Renal cortex interstitium (tissue), 11 donors: ENCODE measurements at regions not wholly inside any gene's neighbourhood (a gene's known extent, or its start where the extent isn't known, plus 50 kb on each side); places are given as distances from the start of the nearest gene placed in this dataset.
"Not testable (repeated sequence)": the region's sequence is repeated elsewhere in the genome, so short reads cannot be mapped to it uniquely, and the experiment has no call there.

ENCODE experiments used
- DNase-seq, 11 donors: peaks; one replicate each; pipeline ENCODE4 v3.0.0-alpha.2; 2013; ENCODE audit warnings: low read depth in 9 of 11, low spot score in 4 of 11; ENCODE audit errors: extremely low read depth in 1 of 11

DNA sequence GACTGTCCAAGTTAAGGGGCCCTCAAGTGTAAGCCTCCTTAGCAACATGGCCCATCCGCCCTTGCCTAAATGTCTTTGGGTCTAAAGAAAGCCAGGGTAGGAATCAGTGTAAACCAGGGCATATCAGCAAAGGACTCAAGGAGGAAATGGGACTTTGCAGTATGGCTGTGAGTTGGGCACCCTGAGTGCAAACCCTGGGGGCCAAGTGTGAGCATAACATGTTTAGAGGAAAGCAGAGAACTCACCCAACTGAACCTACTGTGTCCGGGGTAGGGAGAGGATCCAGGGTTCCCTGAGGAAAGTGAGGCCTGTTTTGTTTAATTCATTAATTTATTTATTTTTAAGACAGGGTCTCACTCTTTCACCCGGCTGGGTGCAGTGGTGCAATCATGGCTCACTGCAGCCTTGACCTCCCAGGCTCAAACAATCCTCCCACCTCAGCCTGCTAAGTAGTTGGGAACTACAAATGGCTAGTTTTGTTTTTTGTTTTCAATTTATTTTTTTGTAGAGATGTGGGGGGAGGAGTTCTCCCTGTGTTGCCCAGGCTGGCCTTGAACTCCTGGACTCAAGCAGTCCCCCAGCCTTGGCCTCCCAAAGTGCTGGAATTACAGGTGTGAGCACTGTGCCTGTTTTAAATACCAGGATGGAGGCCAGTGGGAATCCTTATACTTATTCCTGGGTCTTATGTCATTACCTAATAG, 51.0 kb upstream of the ACTR3 start:
- no peak for DNase-seq

DNA sequence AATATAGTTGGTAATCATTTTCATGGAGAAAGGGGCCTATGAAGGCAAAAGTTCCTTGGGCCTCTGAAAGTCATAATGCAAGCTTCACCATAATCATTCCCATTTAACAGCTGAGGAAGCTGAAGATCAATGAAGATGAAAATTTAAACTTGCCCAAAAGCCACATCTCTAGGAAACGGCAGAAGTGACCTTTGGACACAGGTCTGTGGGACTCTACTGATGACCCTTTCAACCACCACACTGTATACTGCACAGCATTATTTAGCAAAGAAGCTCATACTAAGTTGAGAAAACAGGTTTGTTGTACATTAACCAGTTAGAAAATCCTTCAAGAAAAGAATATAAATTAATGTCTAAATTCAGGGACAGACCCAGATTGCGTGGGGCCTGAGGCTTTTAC, 51.6 kb upstream of the ACTR3 start:
- no peak for DNase-seq

DNA sequence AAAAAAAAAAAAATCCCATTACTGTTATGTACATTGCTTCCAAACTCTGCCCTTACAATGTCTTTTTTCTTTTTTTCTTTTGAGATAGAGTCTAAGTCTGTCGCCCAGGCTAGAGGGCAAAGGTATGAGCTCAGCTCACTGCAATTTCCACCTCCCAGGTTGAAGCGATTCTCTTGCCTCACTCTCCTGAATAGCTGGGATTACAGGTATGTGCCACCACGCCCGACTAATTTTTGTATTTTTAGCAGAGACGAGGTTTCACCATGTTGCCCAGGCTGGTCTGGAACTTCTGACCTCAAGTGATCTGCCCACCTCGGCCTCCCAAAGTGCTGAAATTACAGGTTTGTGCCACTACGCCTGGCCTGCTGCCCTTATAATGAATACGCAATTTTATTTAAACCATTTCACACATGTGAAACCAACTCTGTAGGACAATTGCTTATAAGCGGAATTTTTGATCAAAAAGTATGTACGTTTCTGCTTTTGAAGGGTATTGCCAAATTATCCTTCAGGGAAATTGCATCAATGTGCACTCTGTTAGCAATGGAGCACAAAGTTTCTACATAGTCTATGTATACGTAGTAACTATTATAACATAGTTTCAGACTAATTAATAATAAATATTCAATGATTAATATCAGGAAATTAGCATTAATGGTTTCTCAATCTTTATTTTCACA, 55.7 kb upstream of the ACTR3 start:
- DNase-seq = no peak

DNA sequence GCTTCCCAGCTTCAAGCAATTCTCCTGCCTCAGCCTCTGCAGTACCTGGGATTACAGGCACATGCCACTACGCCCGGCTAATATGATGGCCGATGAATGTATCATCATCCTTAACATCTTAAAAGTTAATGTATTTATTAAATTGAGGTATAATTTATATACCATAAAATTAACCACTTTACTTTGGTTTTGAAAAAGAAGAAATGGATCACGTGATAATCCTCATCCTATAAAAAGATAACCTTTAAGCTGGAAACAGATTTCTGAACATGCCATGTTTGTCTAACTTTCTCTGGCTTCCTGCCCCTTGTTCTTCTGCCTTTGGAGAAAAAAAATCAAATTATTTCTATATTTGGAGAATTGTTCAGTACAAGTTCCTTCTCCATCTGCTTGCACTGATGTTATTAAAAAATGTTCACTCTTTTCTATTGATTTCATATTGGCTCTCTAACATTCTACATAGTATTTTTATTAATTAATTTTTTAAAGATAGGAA, 57.0 kb upstream of the ACTR3 start:
- DNase-seq = no peak

DNA sequence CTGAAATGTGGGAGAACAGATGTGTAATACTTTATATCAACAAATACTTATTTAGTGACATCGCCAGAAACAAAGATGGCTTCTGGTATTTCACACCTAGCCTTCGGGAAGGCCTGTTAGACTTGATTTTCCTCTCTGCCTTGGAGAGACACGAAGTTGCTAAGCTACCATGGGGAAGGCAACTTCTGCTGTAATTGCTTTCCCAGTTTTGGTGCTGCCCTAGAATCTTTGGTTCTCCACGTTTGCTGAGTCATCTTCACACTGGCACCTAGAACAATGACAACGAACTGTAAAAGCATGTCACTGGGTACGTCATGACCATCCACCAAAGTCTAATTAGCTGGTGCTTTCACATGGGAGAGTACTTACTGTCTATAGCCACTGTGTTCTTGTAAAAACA, 58.7 kb upstream of the ACTR3 start:
- no peak for DNase-seq

DNA sequence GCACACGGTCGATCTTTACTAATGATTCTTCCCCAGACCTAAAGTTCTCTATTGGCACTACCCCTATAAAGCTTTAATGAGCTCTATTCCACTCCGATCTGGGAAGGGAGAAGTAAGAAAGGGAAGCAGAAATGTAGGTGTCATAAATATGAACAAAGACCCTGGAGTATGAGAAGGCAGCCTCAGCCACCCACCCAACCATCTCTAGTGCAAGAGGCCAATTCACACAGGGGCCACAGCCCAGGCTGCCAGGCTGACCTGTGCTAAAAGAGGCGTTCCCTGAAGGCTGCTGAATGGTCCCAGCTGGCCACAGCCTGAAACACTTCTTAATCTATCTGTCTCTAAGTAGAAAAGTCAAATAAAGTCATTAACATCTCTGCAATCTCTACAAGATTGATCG, 60.1 kb upstream of the ACTR3 start:
- no peak for DNase-seq

DNA sequence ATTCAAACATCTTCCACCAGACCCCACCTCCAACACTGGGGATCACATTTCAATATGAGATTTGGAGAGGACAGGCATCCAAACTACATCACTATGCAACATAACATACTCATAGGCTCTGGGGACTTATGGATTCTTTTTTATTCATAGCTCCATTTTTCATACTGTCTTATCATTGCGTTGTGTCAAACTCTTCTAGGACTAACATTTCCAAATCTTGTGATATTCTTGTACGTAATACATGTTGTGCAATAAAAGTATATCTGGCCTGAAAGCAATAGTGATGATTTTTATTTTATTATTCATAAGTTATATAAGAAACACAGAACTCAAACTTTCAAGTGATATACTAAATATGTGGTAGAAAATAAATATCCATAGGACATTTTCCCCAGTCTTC, 60.6 kb upstream of the ACTR3 start:
- DNase-seq = no peak

DNA sequence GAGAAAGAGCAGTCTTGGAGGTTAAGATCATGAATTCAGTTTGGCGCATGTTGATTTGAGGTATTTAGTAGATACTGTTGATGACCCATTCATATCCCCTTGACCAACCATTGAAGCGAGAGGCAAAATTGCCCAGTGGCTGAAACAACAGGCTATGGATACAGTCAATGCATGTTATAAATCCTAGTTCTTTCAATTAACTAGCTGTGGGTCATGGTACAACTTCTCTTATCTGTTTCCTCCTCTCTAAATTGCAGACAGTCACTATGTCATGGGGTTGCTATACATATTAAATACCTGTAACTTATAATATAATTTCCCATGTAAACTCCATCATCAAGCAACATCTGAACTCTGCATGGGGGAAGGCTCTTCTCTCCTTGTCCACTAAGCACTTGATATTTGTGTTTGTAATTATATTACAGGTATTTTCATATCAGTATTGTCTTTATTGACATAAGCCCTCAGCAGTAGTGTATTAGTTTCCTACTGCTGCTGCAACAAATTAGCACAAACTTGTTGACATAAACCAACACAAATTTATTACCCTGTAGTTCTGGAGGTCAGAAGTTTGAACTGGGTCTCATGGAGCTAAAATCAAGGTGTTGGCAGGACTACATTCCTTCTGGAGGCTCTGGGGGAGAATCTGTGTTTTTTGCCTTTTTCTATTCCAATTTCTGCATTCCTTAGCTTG, 61.7 kb upstream of the ACTR3 start:
- no peak for DNase-seq

DNA sequence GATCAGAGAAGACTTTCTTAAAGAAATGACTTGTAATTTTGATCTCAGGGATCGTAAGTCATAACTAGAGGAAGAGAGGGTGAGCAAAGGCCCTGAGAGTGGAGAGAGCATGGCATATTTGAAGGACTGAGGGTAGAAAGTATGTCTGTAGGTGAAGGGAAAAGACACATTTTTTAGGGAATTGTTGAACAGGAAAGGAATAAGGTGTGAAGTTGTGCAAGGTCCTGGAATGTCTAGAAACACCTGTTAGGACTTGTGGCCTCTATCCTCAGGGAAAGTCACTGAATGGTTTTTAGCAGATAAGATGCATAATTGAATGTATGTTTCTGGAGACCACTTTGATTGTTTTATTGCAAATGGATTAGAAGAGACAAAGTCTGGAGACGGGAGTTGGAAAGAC, 62.5 kb upstream of the ACTR3 start:
- DNase-seq = no peak

DNA sequence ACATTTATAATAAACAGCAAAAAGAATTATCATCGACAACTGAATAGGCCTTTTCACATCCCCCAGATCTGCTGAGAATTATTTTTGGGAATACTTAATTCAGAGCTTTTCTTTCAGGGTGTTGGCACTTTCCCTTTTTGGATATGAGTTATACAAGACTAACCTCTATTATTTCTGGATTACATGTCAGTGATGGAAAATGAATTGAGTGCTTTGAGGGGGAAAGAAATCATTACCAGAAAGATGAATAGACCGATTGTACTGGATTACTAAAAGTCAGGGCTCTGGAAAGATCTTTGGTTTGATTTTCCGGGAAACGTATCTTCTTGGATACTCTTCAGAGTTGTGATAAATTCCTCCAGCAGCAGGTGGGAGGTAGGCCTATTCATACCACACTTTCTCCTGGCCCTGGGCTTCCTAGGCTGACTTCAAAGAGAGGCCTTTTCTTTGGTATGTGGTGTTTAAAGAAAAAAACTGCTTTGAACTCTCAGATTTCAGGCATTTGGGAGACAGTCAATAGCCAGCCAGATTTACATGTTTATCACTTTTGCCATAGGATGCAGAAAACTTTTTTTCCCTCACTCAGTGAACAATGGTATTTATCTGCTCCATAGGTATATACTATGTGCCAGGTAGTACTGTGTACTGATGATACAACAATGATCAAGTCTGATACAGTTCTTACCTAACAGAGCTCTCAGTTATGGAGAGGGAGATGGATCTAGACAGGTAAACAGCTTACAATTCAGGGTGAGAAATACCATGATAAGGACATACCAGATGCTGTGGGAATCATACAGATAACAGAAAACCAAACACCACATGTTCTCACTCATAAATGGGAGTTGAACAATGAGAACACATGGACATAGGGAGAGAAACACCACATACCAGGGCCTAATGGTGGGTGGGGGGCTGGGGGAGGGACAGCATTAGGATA, 63.3 kb upstream of the ACTR3 start:
- DNase-seq = no peak

DNA sequence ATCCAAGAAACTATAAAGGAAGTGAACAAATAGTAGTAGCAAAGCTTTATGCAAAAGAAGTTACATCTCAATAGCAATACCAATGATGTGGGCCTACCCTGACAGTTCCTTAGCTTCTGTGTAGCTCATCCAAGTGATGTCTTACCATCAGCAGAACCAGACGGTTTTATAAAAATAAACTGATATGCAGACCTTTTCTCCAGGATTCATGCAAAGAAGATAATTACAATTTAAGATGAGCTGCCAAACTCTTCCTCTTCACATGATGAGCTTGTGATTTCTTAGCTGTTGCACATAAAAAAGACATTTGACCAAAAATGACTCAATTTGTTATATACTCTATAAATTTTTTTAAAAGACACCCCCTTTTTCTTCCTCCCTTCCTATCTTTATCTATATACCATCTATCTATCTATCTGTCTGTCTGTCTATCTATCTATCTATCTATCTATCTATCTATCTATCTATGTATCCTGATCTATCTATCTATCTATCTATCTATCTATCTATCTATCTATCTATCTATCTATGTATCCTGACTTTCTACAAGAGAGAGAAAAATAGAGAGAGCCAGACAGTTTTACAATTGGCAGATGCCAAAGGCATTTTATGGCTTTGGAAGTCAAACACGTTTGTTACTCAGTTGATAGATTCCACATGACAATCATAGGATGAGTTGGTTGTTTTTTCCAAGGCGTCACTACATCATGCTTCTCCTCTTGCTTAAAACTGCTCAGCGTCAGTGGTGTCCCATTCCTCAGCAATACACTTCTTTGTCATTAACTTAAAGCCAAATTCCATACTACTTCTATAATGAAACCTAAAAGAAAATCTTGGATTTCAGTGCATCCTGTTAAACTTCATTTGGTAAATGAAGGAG, 65.9 kb upstream of the ACTR3 start:
- no peak for DNase-seq

DNA sequence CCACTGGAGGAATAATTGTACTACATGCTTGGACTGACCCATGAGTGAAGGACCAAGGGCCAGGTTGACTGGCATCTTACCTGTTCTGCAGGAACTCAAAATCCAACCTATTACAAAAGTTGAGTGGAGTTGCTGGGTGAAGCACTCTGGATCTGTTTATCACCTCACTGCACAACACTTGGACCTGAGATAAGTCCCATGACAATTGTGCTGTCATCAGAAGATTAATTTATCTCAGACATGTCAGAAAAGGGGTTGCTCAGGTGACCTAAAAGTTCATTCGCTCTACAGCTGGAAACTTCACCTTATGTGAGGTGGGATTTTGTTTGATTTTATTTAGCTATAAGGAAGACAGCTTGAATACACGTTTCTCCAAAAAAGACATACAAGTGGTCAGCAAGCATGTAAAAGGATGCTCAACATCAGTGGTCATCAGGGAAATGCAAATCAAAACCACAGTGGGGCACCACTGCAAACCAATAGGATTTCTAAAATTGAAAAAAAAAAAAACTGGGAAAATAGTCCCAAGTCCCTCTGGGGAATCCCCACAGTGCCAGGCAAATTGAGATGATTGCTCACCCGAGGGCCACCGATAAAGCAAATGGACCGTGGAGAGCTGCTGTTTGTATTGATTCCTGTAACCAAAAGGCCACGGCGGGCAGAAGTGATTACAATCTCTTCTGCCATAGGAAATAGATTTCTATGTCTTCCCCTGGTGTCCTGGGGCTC, 65.8 kb upstream of the SLC35F5 start:
- no peak for DNase-seq

DNA sequence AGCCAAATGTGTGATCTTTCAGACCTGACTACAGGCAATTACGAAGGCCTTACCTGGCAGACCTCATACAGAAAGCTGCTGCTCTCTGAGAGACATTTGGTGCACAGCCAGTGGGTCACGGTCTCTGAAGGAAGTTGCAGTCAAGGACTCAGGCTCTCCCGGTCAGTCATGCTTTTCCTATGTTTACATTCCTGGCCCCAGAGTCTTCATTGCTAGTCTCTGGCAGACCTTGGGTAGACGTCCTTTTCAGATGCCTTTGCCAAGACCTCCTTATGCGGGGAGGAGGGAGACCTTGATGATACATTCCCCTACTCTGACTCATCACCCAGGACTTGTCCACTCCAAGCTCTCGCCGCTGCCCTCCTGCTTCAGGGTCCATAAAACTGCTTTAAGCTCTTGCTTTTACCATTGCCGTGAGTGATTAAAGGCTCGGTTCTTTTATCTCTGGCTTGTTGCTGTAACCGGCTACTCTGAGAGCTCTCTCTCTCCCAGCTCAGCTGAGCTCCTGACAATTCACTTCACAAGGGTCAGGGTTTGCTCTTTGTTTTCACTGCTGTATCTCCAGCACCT, 62.0 kb upstream of the SLC35F5 start:
- DNase-seq = peak in 10 of 11 donors; percentile 25 to 63 (median 50)

DNA sequence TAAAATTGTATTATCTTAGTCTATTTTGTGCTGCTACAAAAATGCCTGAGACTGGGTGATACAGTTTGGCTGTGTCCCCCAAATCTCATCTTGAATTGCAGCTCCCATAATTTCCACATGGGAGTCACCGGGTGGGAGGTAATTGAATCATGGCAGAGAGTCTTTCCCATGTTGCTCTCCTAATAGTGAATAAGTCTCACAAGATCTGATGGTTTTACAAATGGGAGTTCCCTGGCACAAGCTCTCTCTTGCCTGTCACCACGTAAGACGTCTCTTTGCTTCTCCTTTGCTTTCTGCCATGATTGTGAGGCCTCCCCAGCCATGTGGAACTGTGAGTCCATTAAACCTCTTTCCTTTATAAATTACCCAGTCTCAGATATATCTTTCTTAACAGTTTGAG, 57.0 kb upstream of the SLC35F5 start:
- DNase-seq = not testable (repeated sequence)

DNA sequence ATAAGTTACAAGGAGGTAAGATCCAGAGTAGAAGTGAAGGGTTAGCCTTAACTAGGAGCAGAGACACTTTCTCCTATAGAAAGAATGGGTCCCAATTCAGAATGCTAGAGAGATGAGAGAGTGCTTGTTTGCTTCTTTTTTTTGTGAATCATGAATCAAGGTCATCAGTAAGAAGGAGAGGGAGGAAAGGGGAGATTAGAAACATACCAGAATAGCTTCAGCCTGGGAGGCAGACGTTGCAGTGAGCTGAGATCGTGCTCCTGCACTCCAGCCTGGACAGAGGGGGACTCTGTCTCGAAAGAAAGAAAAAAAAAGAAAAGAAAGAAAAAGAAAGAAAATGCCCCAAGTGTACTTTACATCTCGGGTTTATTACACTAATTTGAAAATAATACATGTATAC, 55.8 kb upstream of the SLC35F5 start:
- DNase-seq = no peak

DNA sequence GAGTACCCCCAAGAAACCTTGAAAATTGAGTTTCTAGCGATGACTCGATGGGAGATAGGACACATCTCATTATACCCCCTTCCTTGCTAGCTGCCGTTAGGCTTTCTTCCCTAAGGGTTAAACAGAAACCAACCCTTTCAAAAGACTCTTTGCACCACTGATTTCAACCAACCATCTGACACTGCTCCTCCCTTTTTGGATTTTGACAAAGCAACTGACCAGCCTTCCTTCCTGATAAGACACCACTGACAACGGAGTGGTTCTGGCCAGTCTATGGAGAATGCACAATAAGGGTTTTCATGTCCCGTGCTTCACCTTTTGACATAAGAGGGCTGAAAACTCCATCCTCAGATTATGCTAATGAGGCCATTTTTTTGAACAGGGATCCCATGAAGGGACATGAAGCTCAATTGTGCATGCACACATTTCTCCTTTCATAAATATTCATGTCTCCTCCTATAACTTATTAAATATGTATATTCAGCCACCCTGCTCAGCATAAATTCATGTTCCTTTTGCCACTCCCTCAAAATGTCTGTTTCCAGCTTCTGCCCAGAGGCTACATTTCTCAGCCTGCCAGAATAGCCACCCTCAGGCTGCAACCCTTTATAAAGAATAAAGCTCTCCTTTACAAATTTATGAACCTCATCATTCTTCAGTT, 52.8 kb upstream of the SLC35F5 start:
- no peak for DNase-seq

DNA sequence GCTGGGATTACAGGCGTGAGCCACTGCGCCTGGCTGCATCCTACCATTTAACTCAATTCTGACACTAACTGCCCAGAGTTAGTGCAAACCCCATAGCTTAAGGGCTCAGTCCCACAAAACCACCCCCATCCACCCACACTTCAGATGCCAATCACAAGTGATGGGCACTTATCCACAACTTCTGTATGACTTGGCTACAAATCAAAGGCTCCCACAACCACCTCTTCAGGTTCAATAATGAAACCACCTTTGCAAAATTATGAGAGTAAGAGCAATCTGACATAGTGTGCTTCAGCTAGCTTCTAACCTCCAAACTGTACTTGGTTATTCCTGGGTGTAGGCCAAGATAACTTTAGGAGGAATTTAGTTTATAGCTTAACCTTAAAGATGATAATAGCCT, 51.3 kb upstream of the SLC35F5 start:
- DNase-seq = no peak
